NT2/D1 (cell line): ENCODE measurements at regions not wholly inside any gene's neighbourhood (a gene's known extent, or its start where the extent isn't known, plus 50 kb on each side); places are given as distances from the start of the nearest gene placed in this dataset.

Source experiments
- SUZ12 ChIP-seq: IDR thresholded peaks from 2 replicates; pipeline ENCODE4 v1.6.1; 2011; ENCODE audit not compliant: insufficient read length, insufficient read depth; ENCODE audit errors: extremely low read depth
- YY1 ChIP-seq: IDR thresholded peaks from 2 replicates; pipeline ENCODE4 v1.6.1; 2011; ENCODE audit not compliant: insufficient read length, insufficient read depth
- ZNF274 ChIP-seq: IDR thresholded peaks from 2 replicates; pipeline ENCODE4 v1.6.1; 2011; ENCODE audit warnings: mild to moderate bottlenecking, low read depth, low read length

DNA sequence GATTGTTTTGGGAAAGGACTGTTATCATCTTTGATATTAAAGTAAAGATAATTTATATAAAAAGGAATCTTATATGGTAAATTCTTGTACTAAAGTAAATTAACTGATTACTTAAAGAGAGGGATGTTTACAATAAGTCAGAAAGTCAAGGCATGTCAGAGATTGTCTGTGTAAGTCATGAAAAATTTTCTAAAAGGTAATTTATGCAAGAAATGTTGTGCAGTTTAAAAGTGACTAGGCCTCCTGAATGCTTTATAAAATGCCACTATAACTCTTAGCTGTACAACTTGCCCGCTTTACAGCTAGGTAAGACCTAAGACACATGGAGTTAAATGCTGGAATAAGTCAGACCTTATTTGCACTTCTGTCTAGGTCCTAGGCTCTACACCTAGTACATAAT lies 692.9 kb downstream of the GBE1 start:
- TF ChIP-seq YY1: no peak
- TF ChIP-seq ZNF274: no peak
- no peak for TF ChIP-seq SUZ12
